Astrocyte of the cerebellum (primary cell): ENCODE measurements at regions not wholly inside any gene's neighbourhood (a gene's known extent, or its start where the extent isn't known, plus 50 kb on each side); places are given as distances from the start of the nearest gene placed in this dataset.
A peak's percentile ranks its signal among the peaks of the same experiment; 100 is the strongest.

ENCODE experiments used
- DNase-seq: peaks from one replicate; pipeline ENCODE4 v3.0.0-alpha.2; 2011; ENCODE audit warnings: low read depth
- H3K4me3 ChIP-seq: 2 replicates; pipeline ENCODE4 v1.5.1; 2011; ENCODE audit warnings: mild to moderate bottlenecking, low read depth, low read length, moderate library complexity
- CTCF ChIP-seq: IDR thresholded peaks from 2 replicates; pipeline ENCODE4 v1.5.1; 2012; ENCODE audit warnings: low read length, low read depth, moderate library complexity, mild to moderate bottlenecking; ENCODE audit errors: missing control alignments
- in situ Hi-C: cut with HindIII; loops from 2 replicates; pipeline ENCODE4 v1.10.0; 2017; ENCODE audit warnings: low sequenced_read_pairs

GRCh38 chr15:69718436-69718835 is 265.8 kb downstream of the RPLP1 start:
- DNase-seq: no peak
- in situ Hi-C loops: no loop called here
- H3K4me3 ChIP-seq: no peak overlapping the region
- no peak for TF ChIP-seq CTCF

- in situ Hi-C loops: no loop called here
- no peak overlapping the region for H3K4me3 ChIP-seq
Measured at GRCh38 chr15:69718916-69719315, 266.3 kb downstream of the RPLP1 start.

DNA sequence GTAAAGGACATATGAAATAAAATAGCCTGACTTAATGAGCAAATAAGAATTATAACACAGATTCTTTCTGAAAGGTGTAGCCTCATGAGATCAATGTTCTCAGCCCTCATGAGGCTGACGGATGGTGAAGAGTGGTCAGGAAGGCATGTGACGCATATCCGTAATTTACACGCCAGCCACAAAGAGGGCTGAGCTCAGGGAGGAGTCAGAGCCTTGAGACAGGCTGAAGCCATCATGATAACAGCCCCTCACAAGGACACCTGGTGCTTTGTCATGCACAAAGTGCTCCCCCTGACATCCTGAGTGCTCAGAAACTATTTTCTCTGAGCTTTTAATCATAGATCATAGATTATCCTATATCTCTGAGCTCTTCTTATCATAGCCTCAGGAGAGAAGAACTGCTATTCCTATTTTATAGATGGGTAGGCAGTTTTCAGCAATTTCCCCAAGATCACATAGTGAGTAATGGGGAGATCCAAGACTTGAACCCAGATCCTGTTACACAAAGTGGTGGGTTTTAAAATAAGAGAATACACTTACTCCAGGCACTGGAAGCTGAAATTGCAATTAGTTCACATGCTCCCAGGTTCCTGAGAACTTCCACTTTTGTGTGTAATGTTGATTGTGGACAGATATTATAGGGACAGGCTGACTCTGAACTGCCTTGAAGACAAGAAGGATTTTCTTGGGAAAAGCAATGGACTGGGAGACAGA is 267.1 kb downstream of the RPLP1 start:
- H3K4me3 ChIP-seq: no peak overlapping the region
- TF ChIP-seq CTCF: no peak
- DNase-seq: no peak
- in situ Hi-C loops: no loop called here

More at GRCh38 chr15:69718916-69719315, 266.3 kb downstream of the RPLP1 start:
- no peak for DNase-seq
- no peak for TF ChIP-seq CTCF

DNA sequence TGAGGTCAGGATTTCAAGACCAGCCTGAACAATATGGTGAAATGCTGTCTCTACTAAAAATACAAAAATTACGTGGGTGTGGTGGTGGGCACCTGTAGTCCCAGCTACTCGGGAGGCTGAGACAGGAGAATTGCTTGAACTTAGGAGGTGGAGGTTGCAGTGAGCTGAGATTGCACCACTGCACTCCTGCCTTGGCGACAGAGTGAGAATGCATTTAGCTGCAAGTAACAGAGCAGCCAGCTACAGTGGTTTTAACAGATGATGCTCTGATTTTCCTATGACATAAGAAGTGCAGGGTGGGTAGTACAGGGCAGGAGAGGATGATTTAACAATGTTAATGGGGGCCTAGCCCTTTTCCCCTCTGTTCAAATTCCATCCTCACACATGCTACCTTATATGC is 267.9 kb downstream of the RPLP1 start:
- in situ Hi-C loops: no loop called here
- DNase-seq: no peak
- no peak overlapping the region for H3K4me3 ChIP-seq
- TF ChIP-seq CTCF: no peak

GRCh38 chr15:69722924-69723323 is 270.3 kb downstream of the RPLP1 start:
- no peak for DNase-seq
- in situ Hi-C loops: no loop called here
- H3K4me3 ChIP-seq: no peak overlapping the region
- TF ChIP-seq CTCF: no peak

DNA sequence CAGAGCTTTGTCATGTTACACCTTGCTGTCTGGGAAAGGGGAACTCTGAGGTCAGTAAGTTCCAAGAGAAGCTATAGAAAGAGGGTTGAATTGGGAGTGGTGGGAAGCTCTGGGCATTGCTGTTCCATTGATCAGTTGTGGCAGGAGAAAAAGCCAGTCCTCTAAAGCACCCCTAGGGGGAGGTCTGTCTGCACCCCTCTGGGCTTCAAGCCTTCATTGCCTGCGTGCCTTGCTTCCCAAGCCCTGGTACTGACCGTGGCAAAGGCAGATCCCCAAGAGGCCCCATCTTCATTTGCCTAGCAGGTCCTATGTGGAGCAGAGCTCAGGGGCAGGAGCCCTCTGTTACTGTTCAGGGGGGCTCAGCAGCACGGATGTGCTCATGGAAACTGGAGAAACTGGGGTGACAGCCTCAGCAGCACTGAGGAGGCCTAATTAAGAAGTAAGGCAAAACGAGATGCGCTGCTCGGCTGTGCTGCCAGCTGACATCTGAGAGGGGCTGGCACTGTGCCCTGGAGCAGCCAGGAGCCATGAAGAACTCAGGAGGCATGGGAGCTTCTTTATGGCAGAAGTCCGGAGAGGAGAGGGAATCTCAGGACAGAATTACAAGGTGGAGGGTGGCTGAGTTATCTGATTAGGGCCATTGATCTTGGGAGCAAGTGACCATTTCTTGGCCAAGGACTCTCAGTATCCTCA is 270.9 kb downstream of the RPLP1 start:
- no peak overlapping the region for H3K4me3 ChIP-seq
- in situ Hi-C loops: no loop called here
- peak; percentile 35 for TF ChIP-seq CTCF
- DNase-seq: no peak
